ENCODE measurements at regions not wholly inside any gene's neighbourhood (a gene's known extent, or its start where the extent isn't known, plus 50 kb on each side); places are given as distances from the start of the nearest gene placed in this dataset.

DNA sequence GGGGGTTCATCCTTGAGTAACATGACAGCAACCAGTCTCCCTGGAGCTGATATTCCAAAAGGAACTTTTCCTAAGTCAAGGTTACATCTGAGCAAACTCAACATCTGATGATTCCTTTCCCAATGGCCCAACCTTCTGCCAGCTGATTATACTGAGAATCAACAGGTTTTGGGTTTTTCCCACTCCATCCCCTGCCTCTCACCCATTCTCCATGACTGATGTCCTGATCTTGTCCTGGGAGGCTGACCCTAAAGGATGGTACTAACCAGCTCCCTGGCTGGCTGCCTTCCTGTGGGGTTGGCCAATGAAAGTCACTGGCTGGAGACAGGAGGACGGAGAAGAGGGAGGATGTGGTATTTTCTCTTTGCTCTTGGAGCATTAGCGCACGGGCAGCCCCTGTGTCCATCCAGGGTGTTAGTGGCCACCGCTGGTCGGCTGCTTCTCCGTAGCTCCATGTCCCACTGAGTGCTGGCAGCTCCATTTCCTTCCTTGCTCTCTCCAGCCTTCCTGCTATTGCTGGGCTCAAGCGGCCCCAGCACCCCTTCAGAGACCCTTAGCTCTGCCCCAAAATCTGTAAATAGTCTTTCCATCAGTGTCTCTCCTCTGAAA, 306.2 kb upstream of the PITRM1 start:
- DNase-seq: no peak

DNA sequence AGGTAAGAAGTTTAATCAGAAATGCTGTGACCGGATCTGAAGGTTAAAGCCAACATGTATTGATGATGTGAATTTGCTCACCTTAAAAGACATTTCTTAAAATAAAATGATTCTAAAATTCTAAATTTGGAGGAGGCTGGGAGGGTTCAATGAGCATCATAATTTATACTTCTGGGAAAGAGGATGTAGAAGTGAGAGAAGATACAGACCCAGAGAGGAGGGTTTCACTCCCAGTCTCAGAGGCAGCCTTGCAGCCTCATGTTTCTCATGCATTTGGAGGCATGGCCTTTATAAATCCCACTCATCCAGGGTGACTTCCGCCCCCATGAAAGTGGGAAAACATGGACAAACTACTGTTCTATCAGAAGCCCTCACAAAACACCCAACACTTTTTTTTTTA, 305.6 kb upstream of the PITRM1 start:
- no peak for DNase-seq

DNA sequence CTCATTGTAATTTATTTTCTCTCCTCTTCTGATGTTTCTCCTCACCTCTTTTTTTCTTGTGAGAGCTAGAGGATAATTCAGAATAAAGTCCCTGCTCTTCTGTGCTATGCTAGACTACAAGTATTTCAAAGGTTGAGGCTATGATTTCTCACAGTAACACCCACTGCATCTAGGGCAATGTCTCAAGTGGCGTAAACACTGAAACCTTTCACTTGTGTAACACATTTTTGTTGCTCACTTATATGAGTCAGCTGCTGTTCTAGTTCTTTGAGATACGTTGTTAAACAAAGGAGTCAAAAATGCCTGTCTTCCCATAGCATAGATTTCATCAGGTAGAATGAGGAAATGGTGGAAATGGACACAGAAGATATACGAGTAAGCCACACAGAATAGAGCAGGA, 305.1 kb upstream of the PITRM1 start:
- DNase-seq: no peak

DNA sequence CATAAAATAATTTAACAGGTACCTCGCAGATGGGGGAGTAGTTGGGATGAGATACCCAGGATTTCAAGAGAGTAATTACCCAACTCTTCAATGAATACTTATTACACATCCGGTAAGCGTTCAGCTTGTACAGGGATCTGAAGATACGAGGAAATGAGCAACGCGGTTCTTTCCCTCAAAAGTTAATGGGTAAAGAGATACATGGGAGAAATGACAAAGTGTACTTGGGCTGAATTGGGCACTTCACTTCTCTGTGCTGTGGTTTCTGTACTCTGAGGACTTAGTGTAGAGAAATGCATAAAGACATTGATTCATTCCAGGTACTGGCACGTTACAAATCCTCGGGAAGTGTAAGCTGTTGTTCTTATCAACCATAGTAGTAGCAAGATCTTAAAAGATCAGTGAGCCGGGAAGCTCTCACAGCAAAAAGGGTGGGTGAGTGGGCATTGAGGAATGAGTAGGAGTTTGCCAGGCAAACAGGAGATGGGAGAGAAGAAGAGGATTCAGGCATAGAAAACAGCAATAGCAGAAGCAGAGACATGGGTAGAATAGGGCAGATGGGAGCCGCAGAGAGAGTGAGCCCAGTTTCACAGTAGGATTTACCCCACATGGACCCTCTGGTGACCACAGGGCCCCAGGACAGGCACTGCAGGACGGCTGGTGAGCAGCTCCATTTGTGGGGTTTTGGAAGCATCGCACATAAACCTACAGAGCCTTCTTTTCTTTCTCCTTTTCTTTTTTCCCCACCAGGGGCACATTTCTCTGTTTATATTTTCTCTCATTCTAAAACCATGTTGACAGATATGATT, 304.3 kb upstream of the PITRM1 start:
- DNase-seq: no peak

DNA sequence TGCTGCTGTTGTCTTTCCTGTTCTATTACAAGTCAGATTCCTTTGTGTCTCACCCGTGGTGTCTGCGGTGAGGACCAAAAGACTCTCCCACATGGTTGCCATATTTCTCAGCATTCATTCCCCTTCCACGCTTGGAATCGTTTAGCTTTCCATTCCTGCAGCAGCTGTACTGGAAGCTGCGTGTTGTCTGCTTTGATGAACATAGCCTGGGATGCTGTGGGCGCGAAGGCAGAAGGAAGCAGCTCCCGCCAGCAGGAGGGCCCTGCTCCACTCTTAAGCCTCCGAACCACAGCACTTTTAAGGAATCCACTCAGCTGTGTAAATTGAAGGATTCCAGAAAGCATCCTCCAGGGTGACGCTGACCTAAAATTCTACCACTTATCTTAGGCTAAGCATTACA, 303.6 kb upstream of the PITRM1 start:
- no peak for DNase-seq

DNA sequence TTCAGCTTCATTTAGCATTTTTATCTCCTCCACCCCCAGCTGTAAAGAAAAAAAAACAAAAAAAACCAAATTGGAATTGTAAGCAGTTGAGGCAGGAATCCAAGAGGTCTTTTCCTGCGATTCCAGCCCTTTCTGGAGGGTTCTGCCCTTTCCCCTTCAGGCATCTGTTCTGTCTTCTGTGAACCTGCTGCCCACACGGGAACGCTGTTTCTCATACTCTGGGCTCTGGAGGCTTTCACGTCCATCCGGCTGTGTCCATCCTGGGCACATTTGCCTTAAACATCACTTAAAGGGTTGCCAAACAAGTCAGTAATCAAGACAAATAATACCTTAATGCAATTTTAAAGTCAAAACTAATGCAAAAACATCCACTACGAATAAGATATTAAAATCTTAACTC, 302.8 kb upstream of the PITRM1 start:
- no peak for DNase-seq

DNA sequence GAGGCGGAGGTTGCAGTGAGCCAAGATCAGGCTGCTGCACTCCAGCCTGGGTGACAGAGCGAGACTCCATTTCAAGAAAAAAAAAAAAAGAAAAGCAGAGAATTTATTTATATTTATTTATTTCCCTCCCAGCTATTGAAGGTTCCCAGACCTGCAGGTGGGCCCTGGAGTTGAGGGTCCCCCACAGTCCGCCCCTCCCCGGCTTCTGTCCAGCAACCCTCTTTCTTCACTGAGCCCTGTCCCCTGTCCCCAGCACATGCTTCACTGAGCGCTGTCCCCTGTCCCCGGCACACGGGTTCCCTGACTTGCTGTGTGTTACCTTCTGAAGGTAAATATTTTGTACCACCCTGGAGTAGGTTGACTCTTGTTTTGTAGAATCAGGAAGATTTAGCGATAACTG, 301.7 kb upstream of the PITRM1 start:
- no peak for DNase-seq

DNA sequence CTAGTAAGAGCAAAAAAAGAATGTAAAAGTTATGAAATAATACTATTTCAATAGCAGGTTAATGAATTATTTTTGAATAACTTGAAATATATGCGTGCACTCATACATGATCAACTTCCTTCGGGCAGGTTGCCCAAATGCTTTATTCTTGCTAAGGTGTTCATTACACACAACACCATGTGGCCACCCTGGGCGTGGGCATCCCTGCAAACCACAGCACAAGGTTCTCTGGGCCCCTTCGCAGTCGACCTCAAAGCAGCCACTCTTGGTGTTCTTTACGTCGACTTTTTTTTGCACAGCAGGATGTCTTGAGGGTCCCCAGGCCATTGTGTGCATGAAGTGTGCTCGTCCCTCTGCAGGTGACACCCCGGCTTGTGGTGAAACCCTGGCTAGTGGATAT, 300.7 kb upstream of the PITRM1 start:
- no peak for DNase-seq

DNA sequence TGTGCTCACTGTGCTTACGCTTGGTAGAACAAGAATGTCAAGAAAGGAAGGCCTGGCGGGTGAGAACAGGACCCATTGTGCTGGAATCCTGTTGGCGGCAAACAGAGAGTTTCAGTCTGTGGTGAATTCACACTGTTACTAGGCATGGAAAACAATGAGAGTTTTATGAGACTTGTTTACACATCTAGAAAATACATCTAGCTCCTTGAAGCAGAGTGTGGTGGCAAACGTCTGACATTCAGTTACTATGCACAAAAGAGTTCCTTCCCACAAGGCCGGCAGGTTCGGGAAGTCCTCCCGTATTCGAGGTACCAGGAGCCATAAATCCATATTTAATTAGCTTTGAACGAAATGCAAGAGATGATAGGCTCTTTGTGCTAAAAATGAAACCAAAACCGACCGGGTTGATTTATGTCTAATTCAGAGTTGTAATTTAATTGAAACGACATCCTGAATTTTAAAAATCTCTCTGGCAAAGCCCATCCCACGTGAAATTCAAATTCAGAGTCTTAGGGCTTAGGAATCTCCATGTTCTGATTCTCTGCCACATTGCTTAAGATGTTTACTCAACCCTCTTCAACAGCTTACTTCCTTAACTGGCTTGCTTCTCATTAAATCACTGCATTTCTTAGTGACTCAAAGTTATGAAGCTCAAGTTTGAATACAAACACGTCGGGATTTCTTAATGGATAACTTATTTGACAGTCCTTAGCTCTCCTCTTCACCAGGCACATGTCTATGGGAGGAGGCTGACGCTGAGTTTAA, 299.9 kb upstream of the PITRM1 start:
- no peak for DNase-seq

DNA sequence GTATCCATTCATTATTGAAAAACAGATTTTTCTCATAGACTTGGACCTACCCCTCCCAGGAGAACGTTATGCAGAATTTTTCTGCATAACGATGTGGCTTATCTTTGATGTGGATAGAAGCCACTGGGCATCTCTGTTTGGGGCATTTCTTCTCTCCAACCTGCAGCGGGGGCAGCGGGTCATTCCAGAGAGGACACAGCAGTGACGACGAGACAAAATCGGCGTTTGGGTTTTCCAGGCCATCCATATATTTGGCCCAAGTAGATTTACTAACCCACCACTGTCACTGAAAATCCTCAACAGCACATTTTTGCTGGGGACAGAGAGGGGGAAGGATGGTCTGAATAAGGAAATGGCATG, 299.3 kb upstream of the PITRM1 start:
- no peak for DNase-seq

DNA sequence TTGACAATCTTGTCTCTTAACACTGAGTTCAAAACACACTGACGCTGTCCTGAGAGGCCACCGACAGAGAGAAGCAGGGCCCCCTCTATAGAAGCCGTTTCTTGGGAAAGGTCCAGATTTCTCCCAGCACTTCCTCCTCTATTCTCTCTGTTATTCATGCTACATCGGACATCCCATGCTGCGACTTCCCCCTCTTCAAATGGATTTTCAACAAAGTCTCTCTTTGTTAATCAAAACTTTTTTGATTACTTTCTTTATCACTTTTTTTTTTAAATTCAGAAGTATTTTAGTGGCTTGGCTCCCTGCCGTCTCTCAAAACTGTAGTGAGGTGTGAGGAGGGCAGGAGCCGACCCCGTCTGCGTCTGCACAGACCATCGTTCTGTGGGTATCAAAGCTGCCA, 298.9 kb upstream of the PITRM1 start:
- no peak for DNase-seq

DNA sequence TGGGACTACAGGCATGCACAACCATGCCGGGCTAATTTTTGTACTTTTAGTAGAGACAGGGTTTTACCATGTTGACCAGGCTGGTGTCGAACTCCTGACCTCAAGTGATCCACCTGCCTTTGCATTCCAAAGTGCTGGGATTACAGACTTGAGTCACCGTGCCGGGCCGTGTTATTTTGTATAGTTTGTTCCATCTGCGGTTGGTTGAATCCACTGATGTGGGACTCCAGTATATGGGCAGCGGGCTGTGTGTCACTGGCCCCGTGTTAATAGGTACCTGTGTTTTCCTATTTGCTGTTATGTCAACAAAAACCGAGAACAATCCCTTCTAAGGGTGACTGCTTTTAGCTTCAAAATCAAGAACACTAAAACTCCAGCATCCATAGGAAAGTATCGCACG, 297.6 kb upstream of the PITRM1 start:
- no peak for DNase-seq

DNA sequence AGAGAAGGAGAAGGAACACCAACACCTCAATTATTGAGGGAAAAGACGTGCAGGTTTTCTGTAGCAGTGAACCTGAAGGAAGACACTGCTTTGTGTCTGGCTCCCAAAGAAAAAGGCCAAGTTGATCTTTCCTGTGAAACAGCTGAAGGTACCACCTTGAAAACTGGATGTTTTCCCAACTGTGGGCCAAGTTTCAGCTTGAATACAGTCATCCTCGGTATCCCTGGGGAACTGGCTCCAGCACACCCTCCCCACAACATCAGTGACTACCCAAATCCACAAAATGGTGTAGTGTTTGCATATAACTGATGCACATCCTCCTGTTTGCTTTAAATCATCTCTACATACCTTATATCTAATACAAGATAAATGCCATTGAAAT, 297.0 kb upstream of the PITRM1 start:
- no peak for DNase-seq

DNA sequence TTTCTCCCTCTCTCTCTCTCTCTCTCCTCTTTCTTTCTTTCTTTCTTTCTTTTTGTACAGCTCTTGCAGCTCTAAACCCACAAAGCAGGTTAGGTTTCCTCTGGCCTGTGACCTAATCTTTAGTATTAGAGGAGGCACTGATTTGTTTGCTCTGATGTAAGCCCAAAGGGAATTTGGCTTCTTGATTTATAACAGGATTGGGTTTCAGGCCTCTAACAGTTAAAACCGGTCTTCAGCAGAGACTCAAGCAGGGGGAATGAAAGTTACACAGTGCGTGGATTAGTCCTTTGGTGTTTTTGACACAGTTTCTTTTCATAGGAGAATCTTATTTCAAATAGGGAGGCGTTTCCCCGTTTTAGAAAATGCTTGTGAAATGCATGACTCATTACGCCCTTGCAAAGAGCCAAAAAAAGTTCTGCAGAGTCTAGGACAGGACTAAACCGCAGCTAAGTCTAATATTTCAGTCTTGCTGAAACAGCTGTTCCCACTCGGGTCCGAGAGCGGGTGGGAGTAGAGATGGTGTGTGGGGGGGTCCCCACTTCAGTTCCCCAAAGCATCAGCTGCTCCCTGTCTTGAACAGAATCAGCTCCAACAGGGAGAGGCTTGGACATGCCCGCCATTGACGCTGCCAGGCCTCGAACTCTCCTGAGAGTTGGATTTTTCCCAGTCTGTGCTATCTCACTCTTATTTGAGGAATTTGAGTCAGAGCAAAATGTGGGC, 296.5 kb upstream of the PITRM1 start:
- no peak for DNase-seq

DNA sequence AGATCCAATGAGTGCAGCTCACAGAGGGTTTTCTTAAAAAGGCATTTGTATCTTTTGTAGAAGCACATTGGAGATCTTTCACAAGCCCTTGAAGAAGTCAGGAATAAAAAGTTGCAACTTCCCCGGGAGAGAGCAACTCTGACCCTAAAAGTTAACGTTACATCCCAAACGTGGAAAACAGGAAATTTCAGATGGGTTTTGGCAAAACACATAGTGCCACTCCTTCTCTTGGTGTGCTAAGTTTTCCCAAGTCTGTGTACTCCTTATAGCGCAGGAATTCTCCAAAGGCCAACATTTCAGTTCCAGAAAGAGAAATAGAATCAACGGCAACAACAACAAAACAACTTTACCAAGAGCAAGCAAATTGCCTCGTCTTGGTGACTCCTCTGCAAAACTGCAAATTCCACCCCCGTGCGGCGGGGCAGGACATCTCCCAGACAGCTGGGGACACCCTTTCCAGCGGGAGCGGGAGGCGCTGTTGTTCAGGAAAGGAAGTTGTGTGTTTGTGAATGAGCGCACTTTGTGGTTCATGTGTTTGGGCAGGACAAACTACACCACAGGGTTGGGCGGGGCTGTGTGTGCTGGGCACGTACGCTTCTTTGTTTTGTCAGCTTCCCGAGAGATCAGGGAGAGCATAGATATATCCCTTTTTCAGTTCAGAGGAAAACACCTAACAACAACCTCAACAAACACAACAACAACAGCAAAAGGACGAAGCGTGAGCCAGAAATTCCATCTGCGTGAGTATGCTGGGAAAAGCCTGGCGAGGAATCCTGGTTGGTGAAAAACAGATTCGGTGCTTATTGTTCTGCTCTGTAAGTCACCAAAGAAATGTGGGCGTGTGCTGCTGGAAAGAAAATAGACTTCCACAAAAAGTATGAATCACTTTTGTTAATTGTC, 294.7 kb upstream of the PITRM1 start:
- no peak for DNase-seq

DNA sequence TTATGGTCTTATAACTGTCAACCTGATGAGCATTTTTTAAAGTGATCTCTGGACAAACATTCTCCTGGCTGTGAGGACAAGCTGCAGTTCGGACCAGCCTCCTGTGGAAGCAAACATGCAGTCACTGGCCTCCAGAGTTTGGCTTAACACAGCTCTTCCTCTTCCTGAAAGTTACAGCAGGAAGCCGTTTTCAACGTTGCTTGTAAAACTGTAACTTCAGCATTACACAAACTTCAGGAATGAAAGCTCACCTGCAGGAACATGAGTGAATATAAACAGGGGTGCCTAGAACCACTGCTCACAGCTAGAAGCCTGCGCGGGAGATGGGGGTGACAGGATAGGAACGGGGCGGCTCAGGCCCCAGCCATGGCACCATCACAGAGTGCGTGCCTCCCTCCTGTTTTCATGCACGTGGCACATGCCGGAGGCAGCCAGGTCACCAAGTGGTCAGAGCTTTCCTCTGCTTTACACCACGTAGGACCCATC, 292.9 kb upstream of the PITRM1 start:
- DNase-seq: no peak

DNA sequence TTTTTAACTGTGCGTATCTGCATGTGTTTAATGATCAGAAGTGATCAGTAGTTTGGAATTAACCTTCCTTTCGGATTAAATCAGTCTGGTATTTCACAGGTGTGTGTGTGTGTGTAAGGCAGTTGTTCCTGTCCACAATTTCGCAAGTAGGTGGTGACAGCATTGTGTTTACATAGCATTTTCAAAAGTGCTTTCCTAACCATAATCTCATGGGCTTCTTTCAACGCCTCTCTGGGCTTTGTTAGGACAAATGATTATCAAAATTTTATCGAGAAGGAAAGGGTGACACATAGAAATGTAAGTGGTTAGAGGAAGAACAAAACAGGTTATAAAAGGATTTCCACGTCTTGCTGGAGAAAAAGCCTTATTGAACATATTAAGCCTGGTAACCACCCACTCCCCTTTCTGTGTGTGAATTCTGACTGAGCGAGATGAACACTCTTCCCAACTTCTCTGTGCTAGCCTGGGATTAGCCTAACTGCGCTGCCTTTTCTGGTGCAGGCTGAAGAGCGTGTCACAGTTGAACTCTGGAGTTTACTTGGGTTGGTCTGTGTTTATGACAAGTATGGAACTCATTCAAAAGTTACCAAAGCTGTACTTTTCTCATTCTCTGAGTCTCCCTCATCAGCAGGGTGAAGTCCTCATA, 292.3 kb upstream of the PITRM1 start:
- DNase-seq: no peak

DNA sequence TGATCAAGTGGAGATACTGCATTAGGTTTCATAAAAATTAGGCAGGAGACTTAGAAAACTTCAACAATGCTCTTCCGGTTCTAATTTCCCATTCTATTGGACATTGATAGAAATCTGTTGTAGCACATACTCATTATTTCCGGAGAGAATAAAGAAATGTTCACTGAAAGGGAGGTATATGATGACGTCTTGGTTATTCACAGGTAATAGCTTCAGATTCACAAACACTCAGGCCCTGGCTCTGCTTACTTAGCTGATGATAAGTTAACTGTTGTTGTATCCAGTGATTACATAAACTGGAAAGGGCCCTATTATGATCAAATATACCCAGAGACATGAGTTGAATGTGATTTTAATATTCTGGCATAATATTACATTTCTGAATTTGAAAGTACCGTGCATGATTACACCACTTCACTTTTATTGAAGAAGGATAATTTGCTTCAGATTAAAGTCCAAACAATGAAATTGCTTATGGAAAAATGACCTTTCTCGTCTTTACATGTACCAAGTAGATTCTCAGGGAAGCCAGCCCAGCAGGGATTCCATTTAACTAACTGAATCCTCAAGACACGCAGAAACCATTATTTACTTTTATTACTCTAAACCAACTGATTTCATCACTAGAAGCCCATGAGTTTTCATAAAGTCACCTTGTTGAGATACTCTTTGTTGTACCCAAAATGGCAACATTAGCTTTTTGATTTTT, 288.0 kb upstream of the PITRM1 start:
- DNase-seq: no peak

DNA sequence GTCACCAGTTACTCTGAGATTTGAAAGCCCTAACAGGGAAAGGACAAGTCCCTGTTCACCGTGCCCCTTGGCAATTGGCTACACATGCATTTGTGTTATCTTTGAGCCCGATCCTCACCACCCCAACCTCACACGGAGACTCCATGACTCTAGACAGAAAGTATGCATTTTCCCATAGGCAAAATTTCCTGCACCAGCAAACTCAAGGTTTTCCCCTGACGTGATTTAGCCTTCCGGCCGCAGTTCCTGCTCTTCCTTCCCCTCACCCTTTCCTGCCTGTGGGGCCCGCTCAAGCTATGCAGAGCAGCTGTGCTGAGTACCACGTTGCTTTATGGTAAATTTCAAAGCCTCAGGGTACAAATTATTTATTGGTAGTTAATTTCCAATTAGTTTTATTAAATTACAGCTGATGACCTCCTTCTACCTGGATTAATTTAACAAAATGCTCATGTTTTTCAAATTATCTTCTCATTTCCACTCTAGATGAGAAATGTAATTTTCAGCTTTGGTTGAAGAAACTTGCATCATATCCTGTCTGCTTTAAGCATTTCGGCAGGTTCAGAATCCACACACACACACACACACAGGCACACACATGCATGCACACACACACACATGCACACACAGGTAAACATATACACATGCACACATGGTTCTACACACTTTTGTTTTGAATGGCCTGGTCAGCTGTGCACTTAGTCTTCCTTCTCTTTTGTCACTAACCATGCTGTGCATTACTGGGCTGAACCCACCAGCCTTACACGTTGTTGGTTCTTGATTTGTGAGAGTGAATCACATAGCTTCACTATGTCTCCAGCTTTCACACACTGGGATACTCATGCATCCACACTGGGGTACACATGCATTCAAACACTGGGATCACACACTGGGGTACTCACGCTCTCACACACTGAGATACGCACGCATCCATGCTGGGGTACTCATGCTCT, 283.1 kb upstream of the PITRM1 start:
- no peak for DNase-seq

Measured in stimulated activated CD4-positive, alpha-beta T cell treated with anti-CD3 and anti-CD28 coated beads, Interleukin-2, amount 100 ng/mL, for 48 hours (primary cell).